ENCODE measurements at regions not wholly inside any gene's neighbourhood (a gene's known extent, or its start where the extent isn't known, plus 50 kb on each side); places are given as distances from the start of the nearest gene placed in this dataset.

GRCh38 chr5:176727528-176727900 lies 80.2 kb downstream of the TSPAN17 start:
- TF ChIP-seq EZH2 (IDR thresholded peaks at IDR 0.05) (no peak), POLR2A (IDR thresholded peaks at IDR 0.05; ENCODE audit: borderline replicate concordance, extremely low read depth, insufficient read depth, insufficient read length) (no peak), EZH2phosphoT487 (IDR thresholded peaks at IDR 0.05; ENCODE audit: borderline replicate concordance) (no peak), RAD21 (IDR thresholded peaks at IDR 0.05; ENCODE audit: low read depth) (no peak), POLR2AphosphoS5 (IDR thresholded peaks at IDR 0.05; ENCODE audit: low read depth, low read length) (no peak), ZFX (IDR thresholded peaks at IDR 0.05) (no peak), REST (IDR thresholded peaks at IDR 0.05; ENCODE audit: low read depth) (no peak), FOSL1 (IDR thresholded peaks at IDR 0.05; ENCODE audit: low read depth) (no peak)
- TF ChIP-seq, protein P1, sequence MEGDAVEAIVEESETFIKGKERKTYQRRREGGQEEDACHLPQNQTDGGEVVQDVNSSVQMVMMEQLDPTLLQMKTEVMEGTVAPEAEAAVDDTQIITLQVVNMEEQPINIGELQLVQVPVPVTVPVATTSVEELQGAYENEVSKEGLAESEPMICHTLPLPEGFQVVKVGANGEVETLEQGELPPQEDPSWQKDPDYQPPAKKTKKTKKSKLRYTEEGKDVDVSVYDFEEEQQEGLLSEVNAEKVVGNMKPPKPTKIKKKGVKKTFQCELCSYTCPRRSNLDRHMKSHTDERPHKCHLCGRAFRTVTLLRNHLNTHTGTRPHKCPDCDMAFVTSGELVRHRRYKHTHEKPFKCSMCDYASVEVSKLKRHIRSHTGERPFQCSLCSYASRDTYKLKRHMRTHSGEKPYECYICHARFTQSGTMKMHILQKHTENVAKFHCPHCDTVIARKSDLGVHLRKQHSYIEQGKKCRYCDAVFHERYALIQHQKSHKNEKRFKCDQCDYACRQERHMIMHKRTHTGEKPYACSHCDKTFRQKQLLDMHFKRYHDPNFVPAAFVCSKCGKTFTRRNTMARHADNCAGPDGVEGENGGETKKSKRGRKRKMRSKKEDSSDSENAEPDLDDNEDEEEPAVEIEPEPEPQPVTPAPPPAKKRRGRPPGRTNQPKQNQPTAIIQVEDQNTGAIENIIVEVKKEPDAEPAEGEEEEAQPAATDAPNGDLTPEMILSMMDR (IDR thresholded peaks at IDR 0.05 in 2 of 3, conservative IDR thresholded peaks at IDR 0.05 in 1 of 3; ENCODE audit: borderline replicate concordance in 1 of 3, insufficient read depth in 1 of 3, low read depth in 2 of 3, low read length in 2 of 3) = no peak
- TF ChIP-seq, protein P2, sequence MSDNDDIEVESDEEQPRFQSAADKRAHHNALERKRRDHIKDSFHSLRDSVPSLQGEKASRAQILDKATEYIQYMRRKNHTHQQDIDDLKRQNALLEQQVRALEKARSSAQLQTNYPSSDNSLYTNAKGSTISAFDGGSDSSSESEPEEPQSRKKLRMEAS (IDR thresholded peaks at IDR 0.05) = no peak
- TF ChIP-seq, protein P3, sequence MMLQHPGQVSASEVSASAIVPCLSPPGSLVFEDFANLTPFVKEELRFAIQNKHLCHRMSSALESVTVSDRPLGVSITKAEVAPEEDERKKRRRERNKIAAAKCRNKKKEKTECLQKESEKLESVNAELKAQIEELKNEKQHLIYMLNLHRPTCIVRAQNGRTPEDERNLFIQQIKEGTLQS (IDR thresholded peaks at IDR 0.05) = no peak

All from HCT116 (cell line).